ENCODE measurements at regions not wholly inside any gene's neighbourhood (a gene's known extent, or its start where the extent isn't known, plus 50 kb on each side); places are given as distances from the start of the nearest gene placed in this dataset.
"Not testable (repeated sequence)": the region's sequence is repeated elsewhere in the genome, so short reads cannot be mapped to it uniquely, and the experiment has no call there.

DNA sequence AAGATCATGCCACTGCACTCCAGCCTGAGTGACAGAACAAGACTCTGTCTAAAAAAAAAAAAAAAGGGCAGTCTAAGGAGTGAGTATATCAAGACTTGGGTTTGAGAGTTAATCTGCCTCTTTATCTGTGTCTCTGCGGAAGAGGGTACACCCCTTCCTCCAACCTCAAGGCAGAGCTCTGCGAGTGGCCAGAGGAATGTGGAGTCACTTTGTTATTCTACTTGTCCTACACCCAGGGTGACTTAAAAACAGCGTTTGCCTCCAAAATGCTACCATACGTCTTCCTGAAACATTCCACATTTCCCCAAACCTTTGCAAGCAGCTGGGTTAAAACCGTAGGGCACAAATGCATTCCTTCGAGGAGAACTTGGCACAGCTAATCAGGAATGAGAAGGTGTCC is 199.9 kb downstream of the SHOX start:
- ATAC-seq (no peak), DNase-seq (no peak)
- H3K4me3 ChIP-seq, result no peak overlapping the region
- H3K27ac ChIP-seq, result no peak overlapping the region
- peaks cover 0 to 3% (median 0%) of the 10 kb centered on the region in 3 donors for H3K27me3 ChIP-seq (ENCODE audit: insufficient read depth in 3 of 3, low read length in 2 of 3)
- TF ChIP-seq, protein P1, sequence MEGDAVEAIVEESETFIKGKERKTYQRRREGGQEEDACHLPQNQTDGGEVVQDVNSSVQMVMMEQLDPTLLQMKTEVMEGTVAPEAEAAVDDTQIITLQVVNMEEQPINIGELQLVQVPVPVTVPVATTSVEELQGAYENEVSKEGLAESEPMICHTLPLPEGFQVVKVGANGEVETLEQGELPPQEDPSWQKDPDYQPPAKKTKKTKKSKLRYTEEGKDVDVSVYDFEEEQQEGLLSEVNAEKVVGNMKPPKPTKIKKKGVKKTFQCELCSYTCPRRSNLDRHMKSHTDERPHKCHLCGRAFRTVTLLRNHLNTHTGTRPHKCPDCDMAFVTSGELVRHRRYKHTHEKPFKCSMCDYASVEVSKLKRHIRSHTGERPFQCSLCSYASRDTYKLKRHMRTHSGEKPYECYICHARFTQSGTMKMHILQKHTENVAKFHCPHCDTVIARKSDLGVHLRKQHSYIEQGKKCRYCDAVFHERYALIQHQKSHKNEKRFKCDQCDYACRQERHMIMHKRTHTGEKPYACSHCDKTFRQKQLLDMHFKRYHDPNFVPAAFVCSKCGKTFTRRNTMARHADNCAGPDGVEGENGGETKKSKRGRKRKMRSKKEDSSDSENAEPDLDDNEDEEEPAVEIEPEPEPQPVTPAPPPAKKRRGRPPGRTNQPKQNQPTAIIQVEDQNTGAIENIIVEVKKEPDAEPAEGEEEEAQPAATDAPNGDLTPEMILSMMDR (IDR thresholded peaks at IDR 0.05), result no peak
- H3K4me1 ChIP-seq, result no peaks in the 10 kb centered on the region
- H3K36me3 ChIP-seq (ENCODE audit: insufficient read depth in 1 of 2, low read depth in 1 of 2), result no peaks in the 10 kb centered on the region
- H3K9me3 ChIP-seq, result peaks cover 2% of the 10 kb centered on the region
- WGBS, 3 donors, result 23 to 26% (median 23%) methylated on average over 6 of the region's 6 CpGs
- intact Hi-C loops (cut with DNase I), result no loop called here

DNA sequence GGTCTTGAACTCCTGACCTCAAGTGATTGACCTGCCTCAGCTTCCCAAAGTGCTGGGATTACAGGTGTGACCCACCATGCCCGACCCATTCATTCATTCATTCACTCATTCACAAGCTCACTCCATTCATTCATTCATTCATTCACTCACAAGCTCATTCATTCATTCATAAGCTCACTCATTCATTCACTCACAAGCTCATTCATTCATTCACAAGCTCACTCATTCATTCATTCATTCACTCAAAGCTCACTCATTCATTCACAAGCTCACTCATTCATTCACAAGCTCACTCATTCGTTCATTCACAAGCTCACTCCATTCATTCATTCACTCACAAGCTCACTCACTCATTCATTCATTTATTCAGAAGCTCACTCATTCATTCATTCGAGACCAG is 198.6 kb downstream of the SHOX start:
- intact Hi-C loops (cut with DNase I), result no loop called here
- H3K36me3 ChIP-seq (ENCODE audit: insufficient read depth in 1 of 2, low read depth in 1 of 2), result no peaks in the 10 kb centered on the region
- DNase-seq, result no peak
- H3K27me3 ChIP-seq (ENCODE audit: insufficient read depth in 3 of 3, low read length in 2 of 3), result peaks cover 0 to 3% (median 0%) of the 10 kb centered on the region in 3 donors
- ATAC-seq, result no peak
- WGBS, 3 donors, result 92 to 97% (median 92%) methylated on average over 3 of the region's 3 CpGs
- TF ChIP-seq, protein P1 (IDR thresholded peaks at IDR 0.05), result no peak
- H3K9me3 ChIP-seq, result peaks cover 2% of the 10 kb centered on the region
- no peaks in the 10 kb centered on the region for H3K4me1 ChIP-seq
- H3K27ac ChIP-seq, result no peak overlapping the region
- H3K4me3 ChIP-seq, result no peak overlapping the region

DNA sequence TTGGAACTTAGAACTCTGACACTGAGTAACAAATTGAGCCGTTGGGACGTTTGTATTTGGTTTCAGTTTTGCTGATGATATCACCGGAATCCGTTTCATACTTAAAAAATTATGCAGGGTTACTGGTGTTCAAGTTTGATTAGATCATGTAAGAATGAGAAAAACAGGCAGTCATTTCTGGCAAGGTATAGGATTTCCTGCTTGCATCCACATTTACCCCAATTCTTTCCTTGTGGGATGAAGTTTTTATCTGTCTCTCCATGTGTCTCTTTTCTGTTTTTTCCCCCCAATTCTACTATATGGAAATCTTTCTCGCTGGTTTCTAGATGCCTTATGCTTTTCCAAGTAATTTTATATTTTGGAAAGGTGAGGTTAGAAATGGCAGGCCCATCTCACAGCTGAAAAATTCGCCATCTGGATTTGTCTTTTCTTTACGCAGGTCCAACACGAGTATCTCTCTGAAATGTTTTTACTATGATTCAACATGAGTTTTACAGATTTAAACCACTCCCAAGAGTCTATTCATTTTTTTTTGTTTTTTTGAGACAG is 197.9 kb downstream of the SHOX start:
- Histone ChIP-seq H3K4me3 (no peak overlapping the region), H3K9me3 (peaks cover 2% of the 10 kb centered on the region), H3K4me1 (no peaks in the 10 kb centered on the region), H3K36me3 (ENCODE audit: insufficient read depth in 1 of 2, low read depth in 1 of 2) (no peaks in the 10 kb centered on the region), H3K27ac (no peak overlapping the region), H3K27me3 (ENCODE audit: insufficient read depth in 3 of 3, low read length in 2 of 3) (peaks cover 0 to 3% (median 0%) of the 10 kb centered on the region in 3 donors)
- 9 to 33% (median 23%) methylated on average over 8 of the region's 8 CpGs for WGBS, 3 donors
- TF ChIP-seq, protein P1 (IDR thresholded peaks at IDR 0.05), result no peak
- DNase-seq (no peak), ATAC-seq (no peak)
- intact Hi-C loops (cut with DNase I), result no loop called here

DNA sequence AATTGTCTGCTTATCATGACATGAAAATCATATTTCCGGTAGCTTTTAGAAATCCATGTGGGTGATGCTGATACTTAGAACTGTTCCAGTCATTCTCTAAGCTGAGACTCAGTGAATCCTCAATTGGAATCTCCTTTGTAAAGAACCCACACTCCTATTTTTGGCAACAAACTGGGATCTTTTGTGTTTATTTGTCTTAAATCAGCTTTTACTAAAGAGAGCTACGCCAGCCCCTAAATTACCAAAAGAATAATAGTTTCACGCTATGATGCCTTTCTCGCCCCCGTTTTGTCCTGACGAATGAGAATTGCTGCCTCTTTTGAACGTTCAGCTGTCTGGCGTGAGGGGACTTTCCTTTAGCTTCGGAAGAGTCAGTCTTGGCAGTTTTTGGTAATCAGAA is 195.9 kb downstream of the SHOX start:
- peak overlapping the region; percentile 10 for H3K27ac ChIP-seq
- no peak overlapping the region for H3K4me3 ChIP-seq
- no peaks in the 10 kb centered on the region for H3K9me3 ChIP-seq
- intact Hi-C loops (cut with DNase I), result no loop called here
- no peaks in the 10 kb centered on the region for H3K4me1 ChIP-seq
- WGBS, 3 donors, result 10 to 15% (median 13%) methylated on average over 9 of the region's 9 CpGs
- TF ChIP-seq, protein P1 (IDR thresholded peaks at IDR 0.05), result no peak
- no peak for DNase-seq
- peaks cover 0 to 3% (median 0%) of the 10 kb centered on the region in 3 donors for H3K27me3 ChIP-seq (ENCODE audit: insufficient read depth in 3 of 3, low read length in 2 of 3)
- no peak for ATAC-seq
- H3K36me3 ChIP-seq (ENCODE audit: insufficient read depth in 1 of 2, low read depth in 1 of 2), result no peaks in the 10 kb centered on the region

DNA sequence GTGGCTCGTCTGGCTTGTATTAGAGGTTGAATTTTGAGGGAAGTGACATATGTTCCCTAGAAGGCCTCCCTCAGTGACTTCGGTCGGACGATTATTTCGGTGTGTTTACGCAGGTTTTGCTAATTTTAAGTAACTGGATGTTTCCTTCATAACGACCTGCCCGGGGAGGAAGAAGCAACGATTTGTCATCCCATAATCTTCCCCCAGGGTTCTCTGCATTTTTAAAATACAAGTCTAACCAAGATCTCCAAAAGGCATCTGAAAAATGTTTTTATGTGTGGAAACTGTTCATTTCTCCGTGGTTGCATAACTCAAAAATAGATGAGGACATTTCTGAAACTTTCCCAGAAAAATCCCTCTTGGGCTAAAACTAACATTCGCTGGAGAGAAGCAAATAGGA is 195.4 kb downstream of the SHOX start:
- no peaks in the 10 kb centered on the region for H3K27me3 ChIP-seq (ENCODE audit: insufficient read depth in 3 of 3, low read length in 2 of 3)
- DNase-seq (no peak), ATAC-seq (no peak)
- H3K4me1 ChIP-seq, result no peaks in the 10 kb centered on the region
- H3K9me3 ChIP-seq, result no peaks in the 10 kb centered on the region
- no peak overlapping the region for H3K4me3 ChIP-seq
- H3K36me3 ChIP-seq (ENCODE audit: insufficient read depth in 1 of 2, low read depth in 1 of 2), result no peaks in the 10 kb centered on the region
- TF ChIP-seq, protein P1 (IDR thresholded peaks at IDR 0.05), result no peak
- WGBS, 3 donors, result 16 to 38% (median 20%) methylated on average over 11 of the region's 11 CpGs
- no peak overlapping the region for H3K27ac ChIP-seq
- intact Hi-C loops (cut with DNase I), result no loop called here

DNA sequence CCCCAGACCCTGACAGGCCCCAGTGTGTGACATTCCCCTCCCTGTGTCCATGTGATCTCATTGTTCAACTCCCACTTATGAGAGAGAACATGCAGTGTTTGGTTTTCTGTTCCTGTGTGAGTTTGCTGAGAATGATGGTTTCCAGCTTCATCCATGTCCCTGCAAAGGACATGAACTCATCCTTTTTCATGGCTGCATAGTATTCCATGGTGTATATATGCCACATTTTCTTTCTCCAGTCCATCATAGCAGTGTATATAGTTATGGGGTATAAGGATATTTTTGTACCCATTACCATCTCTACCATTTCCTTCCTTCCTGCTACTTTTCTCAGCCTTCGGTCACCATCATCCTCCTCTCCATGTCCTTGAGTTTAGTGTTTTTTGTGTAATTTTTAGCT is 192.5 kb downstream of the SHOX start:
- not testable (repeated sequence) for H3K27ac ChIP-seq; H3K27me3 ChIP-seq (ENCODE audit: insufficient read depth in 3 of 3, low read length in 2 of 3); H3K4me1 ChIP-seq; H3K4me3 ChIP-seq; H3K9me3 ChIP-seq; H3K36me3 ChIP-seq (ENCODE audit: insufficient read depth in 1 of 2, low read depth in 1 of 2); DNase-seq; ATAC-seq
- intact Hi-C loops (cut with DNase I), result loop anchor here in 1 of 2 donors (5.0 kb wide), 1 partner anchor 411 kb away; no protein-coding TSS in a partner anchor
- 93 to 100% (median 93%) methylated on average over 1 of the region's 1 CpG for whole genome bisulfite sequencing, 3 donors
